SU-DHL-6 (cell line): ENCODE measurements at regions not wholly inside any gene's neighbourhood (a gene's known extent, or its start where the extent isn't known, plus 50 kb on each side); places are given as distances from the start of the nearest gene placed in this dataset.
"Not testable (repeated sequence)": the region's sequence is repeated elsewhere in the genome, so short reads cannot be mapped to it uniquely, and the experiment has no call there.

ENCODE experiments used
- H2AFZ ChIP-seq: fragments of 200-600 bp; sonication (generic); 2 replicates; pipeline ENCODE4 v1.6.1; 2014; ENCODE audit warnings: low read depth, mild to moderate bottlenecking, moderate library complexity, mixed read lengths, antibody characterized with exemption, low read length; ENCODE audit not compliant: severe bottlenecking
- H3F3A ChIP-seq: fragments of 200-600 bp; shearing (Covaris generic); 2 replicates; pipeline ENCODE4 v1.6.0; 2016; ENCODE audit warnings: antibody characterized with exemption, mild to moderate bottlenecking; ENCODE audit not compliant: insufficient read depth
- H3K27ac ChIP-seq: fragments of 200-600 bp; sonication (generic); 2 replicates; pipeline ENCODE4 v1.5.1; 2016; ENCODE audit warnings: low read depth, mild to moderate bottlenecking, low read length, moderate library complexity, mixed read lengths
- H3K27me3 ChIP-seq: fragments of 200-600 bp; sonication (generic), shearing (Covaris generic); 2 replicates; pipeline ENCODE4 v1.6.0; 2014; ENCODE audit warnings: mild to moderate bottlenecking, low read length
- H3K36me3 ChIP-seq: fragments of 200-600 bp; sonication (generic); 2 replicates; pipeline ENCODE4 v1.6.1; 2014; ENCODE audit warnings: mild to moderate bottlenecking, low read length, mixed read lengths
- H3K4me2 ChIP-seq: fragments of 300-600, 200-600 bp; shearing (Covaris generic), sonication (generic); 2 replicates; pipeline ENCODE4 v1.6.0; 2014; ENCODE audit warnings: low read length, low read depth, mild to moderate bottlenecking; ENCODE audit not compliant: poor library complexity, severe bottlenecking
- H3K4me3 ChIP-seq: fragments of 200-600 bp; sonication (generic); 2 replicates; pipeline ENCODE4 v1.5.1; 2014; ENCODE audit warnings: antibody characterized with exemption, low read length, mild to moderate bottlenecking, mixed read lengths; ENCODE audit not compliant: insufficient read depth, poor library complexity, severe bottlenecking
- H3K79me2 ChIP-seq: fragments of 200-600 bp; sonication (generic); 2 replicates; pipeline ENCODE4 v1.6.1; 2014; ENCODE audit warnings: mild to moderate bottlenecking, low read length, moderate library complexity; ENCODE audit not compliant: insufficient read depth
- H3K9ac ChIP-seq: fragments of 200-600 bp; sonication (generic); 2 replicates; pipeline ENCODE4 v1.7.0; 2014; ENCODE audit warnings: mild to moderate bottlenecking, low read length
- H3K9me2 ChIP-seq: fragments of 200-600 bp; sonication (generic); replicated peaks from 2 replicates; pipeline ENCODE4 v1.6.1; 2014; ENCODE audit warnings: low read length; ENCODE audit not compliant: insufficient read depth
- H3K9me3 ChIP-seq: fragments of 200-600 bp; sonication (generic); 2 replicates; pipeline ENCODE4 v1.6.1; 2014; ENCODE audit warnings: low read length, mixed read lengths; ENCODE audit not compliant: insufficient read depth
- H4K20me1 ChIP-seq: fragments of 200-600 bp; sonication (generic); 2 replicates; pipeline ENCODE4 v1.6.1; 2014; ENCODE audit warnings: low read depth, mild to moderate bottlenecking, antibody characterized with exemption, low read length, moderate library complexity, mixed read lengths
- CTCF ChIP-seq: fragments of 200-600 bp; sonication (generic); IDR thresholded peaks from one replicate; pipeline ENCODE4 v1.5.1; 2017; ENCODE audit warnings: antibody characterized with exemption, mild to moderate bottlenecking, low read length, moderate library complexity; ENCODE audit not compliant: insufficient read depth, poor library complexity, severe bottlenecking
- EZH2phosphoT487 ChIP-seq: fragments of 200-600 bp; sonication (generic), shearing (Covaris generic); conservative IDR thresholded peaks from 2 replicates; pipeline ENCODE4 v1.6.1; 2018; ENCODE audit warnings: mild to moderate bottlenecking, antibody characterized with exemption, low read length, moderate library complexity, mixed read lengths

GRCh38 chr6:3913958-3914337, 64.8 kb downstream of the FAM50B start:
- Histone ChIP-seq H3K4me3 (no peak overlapping the region), H3K27me3 (no peaks in the 10 kb centered on the region), H3K27ac (no peak overlapping the region), H4K20me1 (no peaks in the 10 kb centered on the region), H3K9me2 (no peaks in the 10 kb centered on the region), H3F3A (no peaks in the 10 kb centered on the region), H3K79me2 (no peaks in the 10 kb centered on the region), H3K4me2 (no peak overlapping the region), H3K9me3 (no peaks in the 10 kb centered on the region), H2AFZ (no peak overlapping the region), H3K36me3 (no peaks in the 10 kb centered on the region), H3K9ac (no peak overlapping the region)
- TF ChIP-seq EZH2phosphoT487 (no peak), CTCF (no peak)

- H3K79me2 ChIP-seq = no peaks in the 10 kb centered on the region
- H4K20me1 ChIP-seq = no peaks in the 10 kb centered on the region
- no peak overlapping the region for H3K4me2 ChIP-seq
- no peak overlapping the region for H3K9ac ChIP-seq
- no peak overlapping the region for H2AFZ ChIP-seq
- H3K4me3 ChIP-seq = no peak overlapping the region
- no peak overlapping the region for H3K27ac ChIP-seq
- H3K9me3 ChIP-seq = no peaks in the 10 kb centered on the region
- no peaks in the 10 kb centered on the region for H3K36me3 ChIP-seq
- TF ChIP-seq EZH2phosphoT487 (no peak), CTCF (no peak)
- no peaks in the 10 kb centered on the region for H3F3A ChIP-seq
- no peaks in the 10 kb centered on the region for H3K9me2 ChIP-seq
- no peaks in the 10 kb centered on the region for H3K27me3 ChIP-seq
Observed at GRCh38 chr6:3915076-3915791, 66.1 kb downstream of the FAM50B start.

- H2AFZ ChIP-seq = no peak overlapping the region
- H3K36me3 ChIP-seq = no peaks in the 10 kb centered on the region
- no peaks in the 10 kb centered on the region for H3F3A ChIP-seq
- no peaks in the 10 kb centered on the region for H4K20me1 ChIP-seq
- no peak overlapping the region for H3K4me2 ChIP-seq
- H3K9me3 ChIP-seq = no peaks in the 10 kb centered on the region
- no peak overlapping the region for H3K9ac ChIP-seq
- H3K27ac ChIP-seq = no peak overlapping the region
- no peaks in the 10 kb centered on the region for H3K79me2 ChIP-seq
- H3K9me2 ChIP-seq = no peaks in the 10 kb centered on the region
- H3K4me3 ChIP-seq = no peak overlapping the region
- TF ChIP-seq CTCF (no peak), EZH2phosphoT487 (no peak)
- H3K27me3 ChIP-seq = no peaks in the 10 kb centered on the region
Observed at GRCh38 chr6:3916211-3916610, 67.0 kb downstream of the FAM50B start.

GRCh38 chr6:3916749-3917148, 67.6 kb downstream of the FAM50B start:
- H3K79me2 ChIP-seq, H3K4me3 ChIP-seq, H3K27me3 ChIP-seq, H3K9me2 ChIP-seq, H4K20me1 ChIP-seq, H3K4me2 ChIP-seq, H3K36me3 ChIP-seq, H3K9ac ChIP-seq, H2AFZ ChIP-seq, H3K27ac ChIP-seq, H3F3A ChIP-seq, H3K9me3 ChIP-seq: not testable (repeated sequence)
